HepG2 (cell line): ENCODE measurements at regions not wholly inside any gene's neighbourhood (a gene's known extent, or its start where the extent isn't known, plus 50 kb on each side); places are given as distances from the start of the nearest gene placed in this dataset.

Source experiments
- ATAC-seq: fragments of 200-7000 bp; cut with Tn5 transposase; 3 replicates; pipeline ENCODE4 v1.9.1; 2020; ENCODE audit warnings: mild to moderate bottlenecking, moderate library complexity
- BruUV-seq: library from RNA; stranded (reverse); fragments of 400-500 nt; replicated peaks from 2 replicates; lab custom pipeline; 2021; lab: Mats Ljungman, UMichigan
- CTCF ChIA-PET: fragments of 300-600 bp; formaldehyde crosslinking; extraction: SDS; loops from one replicate; lab custom pipeline; 2021; ENCODE audit warnings: low total read pairs, inconsistent platforms, low intra/inter-chr PET ratio; lab: Yijun Ruan, JAX
- POLR2A ChIA-PET: fragments of 350-600 bp; sonication (Branson Sonifier 250); formaldehyde crosslinking; loops from one replicate; lab custom pipeline; 2020; ENCODE audit warnings: antibody characterized with exemption, inconsistent platforms; lab: Yijun Ruan, JAX
- DNase-seq: peaks from one replicate; pipeline ENCODE4 v3.0.0-alpha.2; 2015; ENCODE audit warnings: low spot score
- FAIRE-seq: peaks from 3 replicates; lab custom pipeline; 2011; peaks lifted over from hg19 to GRCh38; lab: Jason Lieb, UNC
- H2AFZ ChIP-seq: one replicate; pipeline ENCODE4 v1.6.1; 2011; ENCODE audit warnings: low read length, inconsistent platforms
- H3K27ac ChIP-seq: fragments of 300-600 bp; 3 replicates; pipeline ENCODE4 v1.8.0; 2011; ENCODE audit warnings: mixed run types, mild to moderate bottlenecking, mixed read lengths, low read length, inconsistent platforms; ENCODE audit not compliant: insufficient read depth; ENCODE audit errors: extremely low read length
- H3K27me3 ChIP-seq, 2 experiments: fragments of 200-600 bp in 1 of 2; 2 replicates in 1 of 2; 3 replicates in 1 of 2; pipeline versions ENCODE4 v1.6.0 to v1.8.0; 2011; ENCODE audit warnings: low read length in 2 of 2, mild to moderate bottlenecking in 2 of 2, moderate library complexity in 2 of 2, inconsistent platforms in 1 of 2; ENCODE audit not compliant: insufficient read depth in 2 of 2, control insufficient read depth in 1 of 2
- H3K36me3 ChIP-seq, 2 experiments: fragments of 200-600 bp in 1 of 2; replicated peaks in 1 of 2; 2 replicates in 1 of 2; 3 replicates in 1 of 2; pipeline versions ENCODE4 v1.5.1 to v1.8.0; 2011; ENCODE audit warnings: low read length in 2 of 2, inconsistent platforms in 1 of 2; ENCODE audit not compliant: insufficient read depth in 2 of 2, control insufficient read depth in 1 of 2
- H3K4me1 ChIP-seq: 2 replicates; pipeline ENCODE4 v1.5.1; 2012; ENCODE audit warnings: low read length, inconsistent platforms; ENCODE audit not compliant: insufficient read depth
- H3K4me2 ChIP-seq: 2 replicates; pipeline ENCODE4 v1.6.0; 2011; ENCODE audit warnings: low read depth, low read length, inconsistent platforms
- H3K4me3 ChIP-seq, 3 experiments: fragments of 200-600 bp in 1 of 3; sonication (generic), shearing (Covaris generic) in 1 of 3; replicated peaks in 1 of 3; 2 replicates each; pipeline ENCODE4 v1.5.1; 2011 to 2016; ENCODE audit warnings: low read length in 3 of 3, inconsistent platforms in 2 of 3, low read depth in 2 of 3, mild to moderate bottlenecking in 2 of 3, control low read depth in 1 of 3, mixed read lengths in 1 of 3; ENCODE audit not compliant: insufficient read depth in 1 of 3
- H3K79me2 ChIP-seq: one replicate; pipeline ENCODE4 v1.6.1; 2011; ENCODE audit warnings: low read length, inconsistent platforms; ENCODE audit not compliant: insufficient read depth
- H3K9ac ChIP-seq: 2 replicates; pipeline ENCODE4 v1.6.0; 2011; ENCODE audit warnings: mild to moderate bottlenecking, low read depth, low read length, inconsistent platforms; ENCODE audit not compliant: insufficient read depth
- H3K9me3 ChIP-seq: 2 replicates; pipeline ENCODE4 v1.5.1; 2012; ENCODE audit warnings: mild to moderate bottlenecking, low read length
- H4K20me1 ChIP-seq: 2 replicates; pipeline ENCODE4 v1.6.0; 2011; ENCODE audit warnings: inconsistent platforms, mild to moderate bottlenecking, low read length, moderate library complexity; ENCODE audit not compliant: insufficient read depth
- HMG20B ChIP-seq: conservative IDR thresholded peaks from 2 replicates; pipeline ENCODE4 v1.6.1; 2016; ENCODE audit warnings: missing genetic modification reagents, missing compliant biosample characterization
- KAT7 ChIP-seq: IDR thresholded peaks from 2 replicates; pipeline ENCODE4 v1.6.1; 2018; ENCODE audit warnings: borderline replicate concordance, missing compliant biosample characterization
- SNAI1 ChIP-seq: sonication (generic); formaldehyde crosslinking; IDR thresholded peaks from 2 replicates; pipeline ENCODE4 v1.5.0; 2020; ENCODE audit warnings: mild to moderate bottlenecking, missing genetic modification reagents, borderline replicate concordance
- SP1 ChIP-seq, 2 experiments: fragments of 450-650 bp in 1 of 2; sonication (generic) in 1 of 2; formaldehyde crosslinking in 1 of 2; IDR thresholded peaks; 2 replicates each; pipeline versions ENCODE4 v1.4.0 to v1.6.1; 2016 to 2020; ENCODE audit warnings: missing genetic modification reagents in 1 of 2
- TGIF2 ChIP-seq: IDR thresholded peaks from 2 replicates; pipeline ENCODE4 v1.6.1; 2016; ENCODE audit warnings: control low read depth, missing compliant biosample characterization
- ZNF468 ChIP-seq: sonication (generic); formaldehyde crosslinking; IDR thresholded peaks from 2 replicates; pipeline ENCODE4 v1.8.0; 2022; ENCODE audit warnings: mild to moderate bottlenecking, moderate library complexity, missing genetic modification reagents
- ZNF605 ChIP-seq: sonication (generic); formaldehyde crosslinking; IDR thresholded peaks from 2 replicates; pipeline ENCODE4 v1.8.0; 2022; ENCODE audit warnings: mild to moderate bottlenecking, missing genetic modification reagents
- ZNF777 ChIP-seq: sonication (generic); formaldehyde crosslinking; IDR thresholded peaks from 2 replicates; pipeline ENCODE4 v1.4.0; 2020; ENCODE audit warnings: missing genetic modification reagents
- WGBS: methylation state at CpG from one replicate; pipeline ENCODE4 v1.1.6; 2017; ENCODE audit warnings: low lambda C conversion rate; 5-methylcytosine and 5-hydroxymethylcytosine counted together
- in situ Hi-C: cut with HindIII; loops from 2 replicates; pipeline ENCODE4 v1.10.0; 2017; ENCODE audit warnings: low pct_unique_long_range_greater_than_20kb; ENCODE audit not compliant: extremely low pct_ligation_motif_present
- intact Hi-C: fragments of 100-400 bp; cut with micrococcal nuclease; formaldehyde crosslinking; loops from one replicate; pipeline ENCODE4 v1.10.0; 2022; ENCODE audit not compliant: unreplicated experiment
- TF ChIP-seq, protein P1 (sequence below): sonication (generic); formaldehyde crosslinking; IDR thresholded peaks from 2 replicates; pipeline ENCODE4 v1.8.0; 2022; ENCODE audit warnings: mild to moderate bottlenecking, missing genetic modification reagents
- TF ChIP-seq, protein P2 (sequence below): sonication (generic); formaldehyde crosslinking; IDR thresholded peaks from 2 replicates; pipeline ENCODE4 v1.5.1; 2020; ENCODE audit warnings: missing genetic modification reagents, mild to moderate bottlenecking, borderline replicate concordance
- TF ChIP-seq, protein P3 (sequence below): sonication (generic); formaldehyde crosslinking; IDR thresholded peaks from 2 replicates; pipeline ENCODE4 v1.5.0; 2020; ENCODE audit warnings: mild to moderate bottlenecking, missing genetic modification reagents

DNA sequence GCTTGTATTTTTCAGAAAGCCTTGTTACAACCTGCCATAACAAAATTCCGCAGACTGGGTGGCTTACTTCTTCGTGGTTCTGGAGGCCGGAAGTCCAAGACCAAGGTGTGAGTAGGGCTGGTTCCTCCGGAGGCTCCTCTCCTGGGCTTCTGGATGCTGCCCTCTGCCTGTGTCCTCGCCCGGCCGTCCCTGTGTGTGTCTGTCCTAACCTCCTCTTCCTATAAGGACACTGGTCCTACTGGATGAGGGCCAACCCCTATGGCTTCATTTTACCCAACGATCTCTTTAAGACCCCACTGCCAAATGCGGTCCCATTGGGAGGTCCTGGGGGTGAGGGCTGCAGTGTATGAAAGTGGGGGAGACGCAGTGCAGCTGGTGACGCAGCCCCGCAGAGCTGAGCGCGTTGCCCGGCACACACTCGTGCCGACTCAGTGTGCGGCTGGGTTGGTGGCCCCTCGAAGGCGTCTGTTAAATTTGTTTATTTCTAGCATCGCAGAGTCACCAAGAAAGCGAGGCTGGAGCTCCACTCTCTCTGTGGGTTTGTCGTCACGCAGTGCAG lies 116.7 kb downstream of the SOX1 start:
- no peak overlapping the region for H2AFZ ChIP-seq
- 77% methylated on average over 24 of the region's 24 CpGs for WGBS
- ChIA-PET POLR2A (no interaction called here), CTCF (no interaction called here)
- intact Hi-C loops = no loop called here
- no peaks in the 10 kb centered on the region for H3K4me1 ChIP-seq
- DNase-seq = no peak
- peak; percentile 16; the same call in 1 of the 3 replicates for ATAC-seq
- no peak overlapping the region for H3K27ac ChIP-seq
- in situ Hi-C loops = no loop called here
- TF ChIP-seq, protein P1, sequence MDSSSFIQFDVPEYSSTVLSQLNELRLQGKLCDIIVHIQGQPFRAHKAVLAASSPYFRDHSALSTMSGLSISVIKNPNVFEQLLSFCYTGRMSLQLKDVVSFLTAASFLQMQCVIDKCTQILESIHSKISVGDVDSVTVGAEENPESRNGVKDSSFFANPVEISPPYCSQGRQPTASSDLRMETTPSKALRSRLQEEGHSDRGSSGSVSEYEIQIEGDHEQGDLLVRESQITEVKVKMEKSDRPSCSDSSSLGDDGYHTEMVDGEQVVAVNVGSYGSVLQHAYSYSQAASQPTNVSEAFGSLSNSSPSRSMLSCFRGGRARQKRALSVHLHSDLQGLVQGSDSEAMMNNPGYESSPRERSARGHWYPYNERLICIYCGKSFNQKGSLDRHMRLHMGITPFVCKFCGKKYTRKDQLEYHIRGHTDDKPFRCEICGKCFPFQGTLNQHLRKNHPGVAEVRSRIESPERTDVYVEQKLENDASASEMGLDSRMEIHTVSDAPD (CRISPR knock-in tag) = no peak
- no peak for TF ChIP-seq SP1 (IDR thresholded peaks at IDR 0.05)
- no peak for TF ChIP-seq SP1 (CRISPR knock-in tag; IDR thresholded peaks at IDR 0.05)
- TF ChIP-seq ZNF777 (CRISPR knock-in tag) = no peak
- TF ChIP-seq, protein P2, sequence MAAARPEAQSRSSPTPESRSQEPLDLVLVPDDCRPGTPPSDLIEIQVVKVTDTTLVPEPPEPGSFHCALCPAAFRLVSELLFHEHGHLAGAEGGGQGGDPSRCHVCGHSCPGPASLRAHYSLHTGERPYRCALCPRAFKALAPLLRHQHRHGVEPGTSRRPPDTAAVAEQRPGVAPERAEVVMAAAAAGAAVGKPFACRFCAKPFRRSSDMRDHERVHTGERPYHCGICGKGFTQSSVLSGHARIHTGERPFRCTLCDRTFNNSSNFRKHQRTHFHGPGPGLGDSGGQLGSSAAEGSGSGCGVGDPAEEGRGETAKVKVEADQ (CRISPR knock-in tag) = no peak
- no peak for TF ChIP-seq SNAI1 (CRISPR knock-in tag)
- no peak for TF ChIP-seq TGIF2 (CRISPR knock-in tag)
- no peak for TF ChIP-seq KAT7 (CRISPR knock-in tag)
- no peak for TF ChIP-seq ZNF605 (CRISPR knock-in tag)
- TF ChIP-seq, protein P3, sequence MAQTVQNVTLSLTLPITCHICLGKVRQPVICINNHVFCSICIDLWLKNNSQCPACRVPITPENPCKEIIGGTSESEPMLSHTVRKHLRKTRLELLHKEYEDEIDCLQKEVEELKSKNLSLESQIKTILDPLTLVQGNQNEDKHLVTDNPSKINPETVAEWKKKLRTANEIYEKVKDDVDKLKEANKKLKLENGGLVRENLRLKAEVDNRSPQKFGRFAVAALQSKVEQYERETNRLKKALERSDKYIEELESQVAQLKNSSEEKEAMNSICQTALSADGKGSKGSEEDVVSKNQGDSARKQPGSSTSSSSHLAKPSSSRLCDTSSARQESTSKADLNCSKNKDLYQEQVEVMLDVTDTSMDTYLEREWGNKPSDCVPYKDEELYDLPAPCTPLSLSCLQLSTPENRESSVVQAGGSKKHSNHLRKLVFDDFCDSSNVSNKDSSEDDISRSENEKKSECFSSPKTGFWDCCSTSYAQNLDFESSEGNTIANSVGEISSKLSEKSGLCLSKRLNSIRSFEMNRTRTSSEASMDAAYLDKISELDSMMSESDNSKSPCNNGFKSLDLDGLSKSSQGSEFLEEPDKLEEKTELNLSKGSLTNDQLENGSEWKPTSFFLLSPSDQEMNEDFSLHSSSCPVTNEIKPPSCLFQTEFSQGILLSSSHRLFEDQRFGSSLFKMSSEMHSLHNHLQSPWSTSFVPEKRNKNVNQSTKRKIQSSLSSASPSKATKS = no peak
- no peak for TF ChIP-seq ZNF468 (CRISPR knock-in tag)
- TF ChIP-seq HMG20B (CRISPR knock-in tag) = no peak
- H3K4me3 ChIP-seq = no peak overlapping the region
- H3K4me2 ChIP-seq = no peak overlapping the region
- no peaks in the 10 kb centered on the region for H3K79me2 ChIP-seq
- H3K27me3 ChIP-seq = peaks cover 4 to 23% of the 10 kb centered on the region in 2 experiments; a peak in 4 of 5 replicates
- H3K9ac ChIP-seq = no peak overlapping the region
- no peak for FAIRE-seq
- H3K36me3 ChIP-seq = no peaks in the 10 kb centered on the region
- no TSS peak for BruUV-seq
- no peaks in the 10 kb centered on the region for H4K20me1 ChIP-seq
- no peaks in the 10 kb centered on the region for H3K9me3 ChIP-seq
